Stomach (tissue), 8 donors: ENCODE measurements at regions not wholly inside any gene's neighbourhood (a gene's known extent, or its start where the extent isn't known, plus 50 kb on each side); places are given as distances from the start of the nearest gene placed in this dataset.

Source experiments
- DNase-seq, 2 donors: peaks; one replicate each; pipeline versions ENCODE4 v3.0.0 to v3.0.0-alpha.2; 2013 to 2019
- H3K27ac ChIP-seq, 5 donors: fragments of 200-600 bp in 4 of 5; sonication (generic) in 4 of 5; one replicate each; pipeline ENCODE4 v1.5.1; 2013 to 2019; ENCODE audit warnings: mild to moderate bottlenecking in 1 of 5, moderate library complexity in 1 of 5
- H3K27me3 ChIP-seq, 3 donors: fragments of 200-600 bp; sonication (generic); one replicate each; pipeline ENCODE4 v1.5.1; 2017 to 2019; ENCODE audit warnings: mixed run types in 1 of 3
- H3K36me3 ChIP-seq, 4 donors: fragments of 200-600 bp; sonication (generic); 1 replicate in 3 of 4; 2 replicates in 1 of 4; pipeline ENCODE4 v1.5.1; 2016 to 2019
- H3K4me1 ChIP-seq, 4 donors: fragments of 200-600 bp; sonication (generic); one replicate each; pipeline ENCODE4 v1.5.1; 2016 to 2019
- H3K4me3 ChIP-seq, 4 donors: fragments of 200-600 bp; sonication (generic) in 3 of 4; one replicate each; pipeline ENCODE4 v1.5.1; 2016 to 2019; ENCODE audit warnings: mild to moderate bottlenecking in 1 of 4
- H3K9me3 ChIP-seq, 4 donors: fragments of 200-600 bp; sonication (generic); one replicate each; pipeline ENCODE4 v1.5.1; 2016 to 2019
- EP300 ChIP-seq: sonication (generic); formaldehyde crosslinking; IDR thresholded peaks from one replicate; pipeline ENCODE4 v1.6.1; 2017; ENCODE audit warnings: antibody characterized with exemption
- POLR2A ChIP-seq, 4 donors: fragments of 450-650 bp; IDR thresholded peaks; one replicate each; pipeline ENCODE4 v1.6.1; 2016; ENCODE audit warnings: antibody characterized with exemption in 4 of 4, control low read depth in 2 of 4, mild to moderate bottlenecking in 1 of 4, moderate library complexity in 1 of 4
- POLR2AphosphoS5 ChIP-seq, 3 donors: sonication (generic); formaldehyde crosslinking; IDR thresholded peaks; one replicate each; pipeline ENCODE4 v1.6.1; 2016; ENCODE audit warnings: antibody characterized with exemption in 3 of 3
- WGBS, 5 donors: extraction: QIAGEN DNeasy Blood & Tissue Kit in 3 of 5; methylation state at CpG; one replicate each; pipeline versions ENCODE4 v1.1.5 to v1.1.7; 2013 to 2018; 5-methylcytosine and 5-hydroxymethylcytosine counted together
- intact Hi-C: fragments of 100-400 bp; cut with DNase I; formaldehyde crosslinking; loops from one replicate; pipeline ENCODE4 v1.15.1; 2023; ENCODE audit warnings: low total_unique reads
- TF ChIP-seq, protein P1 (sequence below), 7 experiments: fragments of 450-650 bp in 4 of 7; fragments of 200-600 bp in 3 of 7; sonication (generic) in 3 of 7; IDR thresholded peaks; one replicate each; pipeline ENCODE4 v1.5.1; 2016 to 2019; ENCODE audit warnings: antibody characterized with exemption in 7 of 7, control low read depth in 2 of 7, mild to moderate bottlenecking in 1 of 7
- donor health status: healthy with polysubstance abuse.
- donor health status: Bipolar disorder and iron deficiency.
- donor health status: healthy.

GRCh38 chr13:100872761-100873160 is 198.2 kb upstream of the TMTC4 start:
- WGBS, 5 donors, result 41 to 61% (median 49%) methylated on average over 4 of the region's 4 CpGs
- TF ChIP-seq EP300, result no peak
- TF ChIP-seq POLR2AphosphoS5 (IDR thresholded peaks at IDR 0.05), result no peak
- no peak for TF ChIP-seq POLR2A (IDR thresholded peaks at IDR 0.05)
- TF ChIP-seq, protein P1, sequence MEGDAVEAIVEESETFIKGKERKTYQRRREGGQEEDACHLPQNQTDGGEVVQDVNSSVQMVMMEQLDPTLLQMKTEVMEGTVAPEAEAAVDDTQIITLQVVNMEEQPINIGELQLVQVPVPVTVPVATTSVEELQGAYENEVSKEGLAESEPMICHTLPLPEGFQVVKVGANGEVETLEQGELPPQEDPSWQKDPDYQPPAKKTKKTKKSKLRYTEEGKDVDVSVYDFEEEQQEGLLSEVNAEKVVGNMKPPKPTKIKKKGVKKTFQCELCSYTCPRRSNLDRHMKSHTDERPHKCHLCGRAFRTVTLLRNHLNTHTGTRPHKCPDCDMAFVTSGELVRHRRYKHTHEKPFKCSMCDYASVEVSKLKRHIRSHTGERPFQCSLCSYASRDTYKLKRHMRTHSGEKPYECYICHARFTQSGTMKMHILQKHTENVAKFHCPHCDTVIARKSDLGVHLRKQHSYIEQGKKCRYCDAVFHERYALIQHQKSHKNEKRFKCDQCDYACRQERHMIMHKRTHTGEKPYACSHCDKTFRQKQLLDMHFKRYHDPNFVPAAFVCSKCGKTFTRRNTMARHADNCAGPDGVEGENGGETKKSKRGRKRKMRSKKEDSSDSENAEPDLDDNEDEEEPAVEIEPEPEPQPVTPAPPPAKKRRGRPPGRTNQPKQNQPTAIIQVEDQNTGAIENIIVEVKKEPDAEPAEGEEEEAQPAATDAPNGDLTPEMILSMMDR (IDR thresholded peaks at IDR 0.05), result no peak
- DNase-seq, result no peak

GRCh38 chr13:100870898-100871297 is 196.3 kb upstream of the TMTC4 start:
- Histone ChIP-seq H3K27ac (no peak overlapping the region), H3K27me3 (no peaks in the 10 kb centered on the region), H3K4me1 (no peaks in the 10 kb centered on the region), H3K4me3 (no peak overlapping the region), H3K36me3 (no peaks in the 10 kb centered on the region), H3K9me3 (peaks cover 0 to 24% (median 17%) of the 10 kb centered on the region in 4 donors)
- TF ChIP-seq POLR2AphosphoS5 (IDR thresholded peaks at IDR 0.05), result no peak
- TF ChIP-seq, protein P1 (IDR thresholded peaks at IDR 0.05), result no peak
- no peak for TF ChIP-seq POLR2A (IDR thresholded peaks at IDR 0.05)
- no peak for TF ChIP-seq EP300
- intact Hi-C loops, result no loop called here
- 79 to 86% (median 80%) methylated on average over 3 of the region's 3 CpGs for WGBS, 5 donors
- no peak for DNase-seq

More at GRCh38 chr13:100872761-100873160, 198.2 kb upstream of the TMTC4 start:
- Histone ChIP-seq H3K4me1 (no peaks in the 10 kb centered on the region), H3K36me3 (no peaks in the 10 kb centered on the region), H3K27ac (no peak overlapping the region), H3K9me3 (peaks cover 0 to 14% (median 8%) of the 10 kb centered on the region in 4 donors), H3K4me3 (no peak overlapping the region), H3K27me3 (no peaks in the 10 kb centered on the region)
- intact Hi-C loops, result no loop called here

DNA sequence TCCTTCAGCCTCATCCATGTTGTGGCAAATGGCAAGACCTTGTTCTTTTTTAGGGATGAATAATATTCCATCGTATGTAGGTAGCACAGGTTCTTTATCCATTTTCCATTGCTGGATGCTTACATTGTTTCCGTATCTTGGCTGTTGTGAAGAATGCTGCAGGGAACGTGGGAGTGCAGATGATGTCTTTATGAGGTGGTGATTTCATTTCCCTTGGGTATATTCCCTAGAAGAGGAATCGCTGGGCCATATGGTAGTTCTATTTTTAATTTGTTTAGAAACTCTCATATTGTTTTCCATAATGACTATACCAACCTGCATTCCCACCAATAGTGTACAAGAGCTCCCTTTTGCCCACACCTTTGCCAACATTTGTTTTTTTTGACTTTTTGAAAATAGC is 186.3 kb upstream of the TMTC4 start:
- 77 to 93% (median 88%) methylated on average over 4 of the region's 4 CpGs for WGBS, 5 donors

GRCh38 chr13:100859861-100860260 is 185.3 kb upstream of the TMTC4 start:
- DNase-seq, result no peak
- Histone ChIP-seq H3K4me1 (no peaks in the 10 kb centered on the region), H3K9me3 (no peaks in the 10 kb centered on the region), H3K27me3 (no peaks in the 10 kb centered on the region), H3K27ac (no peak overlapping the region), H3K36me3 (no peaks in the 10 kb centered on the region), H3K4me3 (no peak overlapping the region)
- WGBS, 5 donors, result 86 to 91% (median 89%) methylated on average over 5 of the region's 5 CpGs
- intact Hi-C loops, result no loop called here
- TF ChIP-seq, protein P1 (IDR thresholded peaks at IDR 0.05), result no peak
- TF ChIP-seq POLR2AphosphoS5 (IDR thresholded peaks at IDR 0.05) (no peak), EP300 (no peak), POLR2A (IDR thresholded peaks at IDR 0.05) (no peak)

More for the DNA sequence above, 186.3 kb upstream of the TMTC4 start:
- Histone ChIP-seq H3K36me3 (no peaks in the 10 kb centered on the region), H3K27ac (no peak overlapping the region), H3K27me3 (no peaks in the 10 kb centered on the region), H3K4me1 (no peaks in the 10 kb centered on the region), H3K9me3 (no peaks in the 10 kb centered on the region), H3K4me3 (no peak overlapping the region)
- no peak for DNase-seq
- TF ChIP-seq, protein P1 (IDR thresholded peaks at IDR 0.05), result no peak
- TF ChIP-seq POLR2A (IDR thresholded peaks at IDR 0.05), result no peak
- TF ChIP-seq EP300, result no peak
- TF ChIP-seq POLR2AphosphoS5 (IDR thresholded peaks at IDR 0.05), result no peak
- intact Hi-C loops, result no loop called here
